Astrocyte of the spinal cord (primary cell): ENCODE measurements at regions not wholly inside any gene's neighbourhood (a gene's known extent, or its start where the extent isn't known, plus 50 kb on each side); places are given as distances from the start of the nearest gene placed in this dataset.

Source experiments
- DNase-seq: peaks from one replicate; pipeline ENCODE4 v3.0.0; 2011; ENCODE audit warnings: low read depth, low spot score
- H3K4me3 ChIP-seq: 2 replicates; pipeline ENCODE4 v1.5.1; 2011; ENCODE audit warnings: low read depth, mild to moderate bottlenecking, low read length, moderate library complexity
- CTCF ChIP-seq: IDR thresholded peaks from 2 replicates; pipeline ENCODE4 v1.5.1; 2012; ENCODE audit warnings: low read depth, mild to moderate bottlenecking, low read length, inconsistent platforms
- in situ Hi-C: cut with HindIII; loops from 2 replicates; pipeline ENCODE4 v1.10.0; 2017; ENCODE audit warnings: low sequenced_read_pairs

DNA sequence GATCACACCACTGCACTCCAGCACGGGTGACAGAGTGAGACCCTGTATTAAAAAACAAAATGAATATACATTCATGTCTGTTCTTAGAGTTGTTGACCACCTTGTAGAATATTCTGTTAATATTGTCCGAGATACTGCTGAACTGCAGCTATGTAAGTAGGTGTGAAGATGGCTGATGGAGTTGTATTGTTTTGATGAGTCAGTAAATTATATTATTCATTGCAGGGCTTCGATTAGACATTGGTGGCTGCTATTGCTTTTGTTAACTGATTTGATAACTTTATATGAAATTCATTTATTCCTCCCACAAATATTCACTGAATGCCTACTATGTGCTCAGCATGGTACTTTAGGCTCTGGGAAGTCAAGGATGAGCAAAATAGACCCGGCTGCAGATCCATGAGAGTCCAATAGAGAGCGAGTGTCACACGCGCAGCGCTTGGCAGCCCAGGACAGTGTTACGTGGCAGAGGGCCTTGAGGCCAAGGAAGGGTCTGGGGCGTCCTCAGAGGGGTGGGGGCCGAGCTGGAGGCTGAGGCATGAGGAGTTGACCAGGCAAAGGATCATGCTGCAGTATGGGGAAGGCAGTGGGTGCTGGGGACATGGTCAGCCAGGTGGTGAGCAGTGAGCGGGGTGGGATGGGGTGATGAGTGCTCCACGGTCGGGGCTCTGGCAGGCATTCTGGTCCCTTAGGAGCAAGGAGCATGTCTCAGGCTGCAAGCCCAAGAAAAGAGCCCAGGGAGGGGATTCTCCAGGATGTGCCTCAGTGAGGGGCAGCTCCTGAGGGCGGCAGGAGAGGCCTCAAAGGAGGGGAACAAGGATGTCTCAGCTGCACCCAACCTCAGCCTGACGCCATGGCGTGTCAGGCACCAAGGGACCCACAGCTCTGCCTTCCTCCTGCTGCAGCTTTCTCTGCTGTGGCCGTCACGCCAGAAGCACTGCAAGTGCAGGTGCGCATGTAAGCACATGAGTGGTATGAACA is 243.5 kb downstream of the GADD45G start:
- DNase-seq, result no peak
- H3K4me3 ChIP-seq, result no peak overlapping the region
- in situ Hi-C loops, result no loop called here
- TF ChIP-seq CTCF, result no peak

DNA sequence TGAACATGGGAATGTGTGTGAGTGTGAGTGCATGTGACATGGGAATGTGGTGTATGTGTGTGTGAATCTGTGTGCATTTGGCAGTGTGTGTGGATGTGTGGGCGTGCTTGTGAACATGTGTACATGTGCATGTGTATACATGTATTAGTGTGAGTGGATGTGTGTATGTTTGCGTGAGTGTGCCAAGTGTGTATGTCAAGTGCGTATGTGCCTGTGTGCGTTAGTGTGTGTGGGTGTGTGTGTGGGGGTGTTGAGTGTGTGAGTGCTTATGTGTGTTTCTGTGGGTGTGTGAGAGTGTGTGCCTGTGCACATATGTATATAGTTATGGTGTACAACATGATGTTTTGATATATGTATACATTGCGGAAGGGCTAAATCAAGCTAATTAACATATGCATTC is 244.3 kb downstream of the GADD45G start:
- in situ Hi-C loops, result no loop called here
- no peak for TF ChIP-seq CTCF
- DNase-seq, result no peak
- no peak overlapping the region for H3K4me3 ChIP-seq

DNA sequence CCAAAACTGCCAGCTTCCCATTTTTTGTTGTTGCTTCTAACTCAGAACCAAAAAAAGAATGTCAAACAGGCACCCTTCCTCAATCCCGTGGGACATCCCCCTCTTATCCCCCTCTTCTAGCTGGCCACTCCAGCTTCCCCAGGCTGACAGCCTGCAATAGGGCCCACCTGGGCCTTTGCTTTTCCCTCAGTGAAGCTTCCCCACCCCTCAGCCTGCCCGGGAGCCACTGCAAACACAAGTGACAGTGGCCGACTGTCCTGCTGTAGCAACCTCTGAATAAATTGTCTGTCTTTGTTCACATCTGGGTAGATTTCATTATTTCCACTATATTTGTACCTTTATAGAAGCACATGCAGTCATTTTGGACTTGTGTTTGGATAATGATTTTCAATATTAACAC is 245.3 kb downstream of the GADD45G start:
- H3K4me3 ChIP-seq, result no peak overlapping the region
- DNase-seq, result no peak
- no peak for TF ChIP-seq CTCF
- in situ Hi-C loops, result no loop called here

DNA sequence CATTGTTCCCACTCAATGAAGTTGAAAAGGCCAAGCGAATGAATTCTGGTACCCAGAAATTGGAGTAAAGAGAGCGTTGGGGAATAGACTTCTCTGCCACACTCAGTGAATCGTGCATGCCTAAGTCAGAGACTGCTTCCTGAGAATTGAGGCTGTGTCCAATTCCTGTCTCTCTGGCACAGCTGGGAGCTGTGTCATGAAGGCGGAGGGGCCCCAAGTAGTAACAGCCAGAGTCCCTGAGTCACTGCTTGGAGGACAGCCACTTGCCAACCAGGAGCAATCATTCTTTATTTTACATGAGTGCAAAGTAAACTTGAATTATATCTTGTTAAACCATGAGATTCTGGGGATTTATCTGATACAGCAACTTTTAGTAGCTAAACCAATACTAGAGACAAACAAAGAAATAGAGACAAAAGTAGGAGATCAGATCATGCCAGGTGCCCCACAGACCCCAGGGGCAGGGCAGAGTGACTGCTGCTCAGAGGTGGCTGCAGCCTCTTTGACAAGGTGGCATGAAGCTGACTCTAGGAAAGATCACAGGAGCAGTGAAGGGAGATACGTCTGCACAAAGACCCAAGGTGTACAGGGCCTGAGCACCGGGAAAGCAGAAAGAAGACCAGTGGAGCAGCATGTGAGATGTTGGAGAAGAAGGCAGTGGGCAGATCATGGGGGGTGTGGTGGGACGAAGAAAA is 246.0 kb downstream of the GADD45G start:
- DNase-seq, result peak; percentile 50
- in situ Hi-C loops, result no loop called here
- H3K4me3 ChIP-seq, result no peak overlapping the region
- no peak for TF ChIP-seq CTCF

DNA sequence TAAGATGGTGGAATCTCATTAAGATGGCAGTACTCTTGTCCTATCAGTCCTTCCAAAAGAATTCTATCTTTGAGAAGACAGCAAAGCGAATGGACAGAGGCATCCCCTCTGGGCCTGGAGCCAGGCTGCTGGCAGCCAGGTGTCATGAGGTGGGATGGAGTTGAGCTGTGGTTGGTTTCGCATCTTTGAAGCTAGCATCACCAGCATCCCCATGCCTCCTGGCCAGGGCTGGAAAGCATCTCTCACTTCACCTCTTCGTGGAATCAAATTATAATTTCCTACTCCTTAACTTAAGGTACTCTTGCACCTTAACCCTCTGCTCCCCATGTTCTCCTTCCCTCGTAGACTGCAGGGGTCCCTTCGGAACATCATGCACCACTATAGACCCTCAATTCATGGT is 248.3 kb downstream of the GADD45G start:
- no peak for TF ChIP-seq CTCF
- DNase-seq, result no peak
- in situ Hi-C loops, result no loop called here
- H3K4me3 ChIP-seq, result no peak overlapping the region

GRCh38 chr9:89853931-89854330 is 249.1 kb downstream of the GADD45G start:
- H3K4me3 ChIP-seq, result no peak overlapping the region
- in situ Hi-C loops, result no loop called here
- no peak for DNase-seq
- TF ChIP-seq CTCF, result no peak
